ENCODE measurements at regions not wholly inside any gene's neighbourhood (a gene's known extent, or its start where the extent isn't known, plus 50 kb on each side); places are given as distances from the start of the nearest gene placed in this dataset.

DNA sequence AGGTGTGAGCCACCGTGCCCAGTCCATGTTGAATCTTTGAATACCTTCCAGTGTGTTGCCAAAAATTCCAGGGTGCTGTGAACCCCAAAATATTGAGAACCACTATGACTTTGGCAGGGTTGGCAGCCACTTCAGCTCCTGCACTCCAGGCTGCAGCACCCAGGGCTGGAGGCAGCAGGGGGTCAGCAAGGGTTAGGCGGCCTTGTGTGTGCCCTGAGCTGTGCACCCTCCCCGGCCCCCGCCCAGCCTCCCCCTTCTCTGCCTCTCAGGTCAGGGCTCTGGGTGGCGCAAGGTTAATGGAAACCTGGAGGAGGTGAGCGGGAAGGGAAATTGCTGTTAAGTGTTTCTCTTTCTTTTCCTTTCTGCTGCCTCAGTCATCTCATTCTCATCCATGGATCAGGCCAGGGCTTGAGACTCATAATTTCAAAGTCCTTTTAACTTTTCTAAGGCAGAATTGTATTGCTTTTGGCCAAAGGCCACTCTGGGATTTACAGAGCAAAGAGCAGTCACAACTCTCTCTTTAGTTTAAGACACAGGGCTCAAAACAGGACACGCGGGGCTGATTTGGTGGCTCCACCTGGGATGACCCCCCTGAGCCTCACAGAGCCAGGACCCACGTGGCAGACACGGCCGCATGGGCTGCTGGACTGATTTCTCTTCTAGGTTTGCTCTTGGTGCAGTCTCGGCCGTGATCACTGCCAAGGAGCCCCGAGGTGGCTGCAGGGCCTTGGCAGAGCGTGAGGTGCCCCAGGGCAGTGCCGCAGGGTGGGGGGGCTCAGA, 212.3 kb downstream of the PTPRU start:
- H3K27me3 ChIP-seq, result peaks cover 0 to 40% (median 31%) of the 10 kb centered on the region in 7 donors
- intact Hi-C loops (cut with DNase I), result no loop called here

GRCh38 chr1:29447368-29447767, 211.0 kb downstream of the PTPRU start:
- ATAC-seq (no peak), DNase-seq (no peak)
- Histone ChIP-seq H3K36me3 (no peaks in the 10 kb centered on the region), H3K27ac (no peak overlapping the region), H3K9me3 (no peaks in the 10 kb centered on the region), H3K4me3 (no peak overlapping the region), H3K4me1 (no peaks in the 10 kb centered on the region), H3K27me3 (peaks cover 0 to 51% (median 35%) of the 10 kb centered on the region in 7 donors)
- 77 to 81% methylated on average over 3 of the region's 3 CpGs for WGBS, 2 donors
- TF ChIP-seq, protein P1, sequence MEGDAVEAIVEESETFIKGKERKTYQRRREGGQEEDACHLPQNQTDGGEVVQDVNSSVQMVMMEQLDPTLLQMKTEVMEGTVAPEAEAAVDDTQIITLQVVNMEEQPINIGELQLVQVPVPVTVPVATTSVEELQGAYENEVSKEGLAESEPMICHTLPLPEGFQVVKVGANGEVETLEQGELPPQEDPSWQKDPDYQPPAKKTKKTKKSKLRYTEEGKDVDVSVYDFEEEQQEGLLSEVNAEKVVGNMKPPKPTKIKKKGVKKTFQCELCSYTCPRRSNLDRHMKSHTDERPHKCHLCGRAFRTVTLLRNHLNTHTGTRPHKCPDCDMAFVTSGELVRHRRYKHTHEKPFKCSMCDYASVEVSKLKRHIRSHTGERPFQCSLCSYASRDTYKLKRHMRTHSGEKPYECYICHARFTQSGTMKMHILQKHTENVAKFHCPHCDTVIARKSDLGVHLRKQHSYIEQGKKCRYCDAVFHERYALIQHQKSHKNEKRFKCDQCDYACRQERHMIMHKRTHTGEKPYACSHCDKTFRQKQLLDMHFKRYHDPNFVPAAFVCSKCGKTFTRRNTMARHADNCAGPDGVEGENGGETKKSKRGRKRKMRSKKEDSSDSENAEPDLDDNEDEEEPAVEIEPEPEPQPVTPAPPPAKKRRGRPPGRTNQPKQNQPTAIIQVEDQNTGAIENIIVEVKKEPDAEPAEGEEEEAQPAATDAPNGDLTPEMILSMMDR (IDR thresholded peaks at IDR 0.05), result no peak
- intact Hi-C loops (cut with DNase I), result no loop called here

More for the DNA sequence above, 212.3 kb downstream of the PTPRU start:
- no peaks in the 10 kb centered on the region for H3K4me1 ChIP-seq
- no peak for DNase-seq
- ATAC-seq, result no peak
- TF ChIP-seq, protein P1 (IDR thresholded peaks at IDR 0.05), result no peak
- no peak overlapping the region for H3K4me3 ChIP-seq
- H3K36me3 ChIP-seq, result no peaks in the 10 kb centered on the region
- H3K27ac ChIP-seq, result no peak overlapping the region
- 82 to 83% methylated on average over 16 of the region's 16 CpGs for WGBS, 2 donors
- H3K9me3 ChIP-seq, result no peaks in the 10 kb centered on the region

DNA sequence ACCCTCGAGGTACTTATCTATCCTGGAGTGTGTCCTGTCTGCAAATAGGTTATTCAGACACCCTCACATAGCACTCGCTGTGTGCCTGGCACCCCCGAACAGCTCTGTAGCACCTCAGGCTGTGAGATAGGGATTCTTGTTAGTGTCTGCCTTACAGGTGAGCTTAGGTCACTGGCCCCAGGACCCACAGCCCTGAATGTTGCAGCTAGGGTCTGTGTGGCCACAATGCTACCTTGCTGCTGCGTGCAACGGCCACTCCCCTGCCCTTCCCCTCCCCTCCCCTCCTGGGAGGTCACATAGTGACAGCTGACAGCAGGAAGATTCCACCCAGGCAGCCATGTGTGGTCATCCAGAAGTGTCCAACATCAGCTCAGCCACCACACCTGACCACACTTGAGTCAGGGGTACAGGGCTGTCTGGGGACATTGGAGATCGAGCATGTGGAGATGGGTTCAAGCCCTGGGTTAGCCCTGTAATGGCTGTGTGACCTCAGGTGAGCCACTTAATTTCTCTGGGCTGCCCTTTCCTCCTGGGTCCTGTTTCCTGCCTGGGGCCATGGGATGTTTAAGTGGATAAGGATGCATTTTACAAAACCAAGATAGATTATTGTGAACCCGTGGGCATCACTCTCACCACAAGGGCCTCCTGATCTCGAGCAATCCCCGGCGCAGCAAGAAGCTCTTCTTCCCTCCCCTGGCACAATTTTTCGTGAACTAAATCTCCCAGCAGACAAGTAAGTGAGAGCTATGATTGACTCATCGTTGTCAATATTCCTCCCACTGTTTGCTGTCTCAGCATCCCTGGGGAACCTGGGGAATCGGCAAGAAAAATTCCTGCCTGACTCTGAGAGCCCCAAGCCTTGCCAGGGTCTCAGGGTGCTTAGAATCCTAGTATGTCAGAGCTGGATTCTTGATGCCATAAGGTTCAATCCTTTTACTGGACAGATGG, 208.7 kb downstream of the PTPRU start:
- Histone ChIP-seq H3K4me3 (no peak overlapping the region), H3K9me3 (no peaks in the 10 kb centered on the region), H3K4me1 (no peaks in the 10 kb centered on the region), H3K27me3 (peaks cover 0 to 67% (median 51%) of the 10 kb centered on the region in 7 donors), H3K27ac (no peak overlapping the region), H3K36me3 (no peaks in the 10 kb centered on the region)
- ATAC-seq (no peak), DNase-seq (no peak)
- intact Hi-C loops (cut with DNase I), result no loop called here
- TF ChIP-seq, protein P1 (IDR thresholded peaks at IDR 0.05), result no peak
- WGBS, 2 donors, result 55 to 58% methylated on average over 13 of the region's 13 CpGs

DNA sequence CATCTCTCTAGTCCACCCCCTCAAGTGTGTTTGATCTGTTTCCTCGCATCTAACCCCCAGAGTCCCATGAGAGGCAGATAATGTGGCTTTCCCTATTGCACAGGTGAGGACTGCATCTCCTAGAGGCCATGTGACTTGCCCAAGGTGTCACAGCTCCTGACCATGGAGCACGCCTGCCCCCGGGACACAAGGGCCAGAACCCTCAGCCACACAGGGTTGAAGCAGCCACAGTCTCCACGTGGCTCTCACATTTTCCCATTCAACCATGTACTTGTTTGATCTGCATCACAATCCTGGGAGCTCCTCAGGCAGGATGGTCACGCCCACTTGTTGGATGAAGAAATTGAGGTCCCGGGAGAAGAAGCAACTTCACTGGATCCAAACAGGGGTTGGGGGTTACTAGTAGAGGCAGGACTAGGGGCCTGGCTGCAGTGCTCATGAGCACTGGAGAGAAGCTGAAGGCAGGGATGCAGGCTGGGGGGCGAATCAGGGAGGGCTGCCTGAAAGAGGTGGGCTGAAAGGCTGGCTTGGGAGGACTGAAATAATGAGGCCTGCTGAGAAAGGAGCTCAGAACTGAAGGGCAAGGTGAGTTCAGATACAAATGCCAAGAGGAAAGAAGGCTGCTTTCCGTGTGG, 207.9 kb downstream of the PTPRU start:
- intact Hi-C loops (cut with DNase I), result no loop called here
- H3K4me1 ChIP-seq, result no peaks in the 10 kb centered on the region
- TF ChIP-seq, protein P1 (IDR thresholded peaks at IDR 0.05), result no peak
- ATAC-seq (no peak), DNase-seq (no peak)
- no peaks in the 10 kb centered on the region for H3K36me3 ChIP-seq
- 63 to 68% methylated on average over 8 of the region's 8 CpGs for WGBS, 2 donors
- H3K4me3 ChIP-seq, result no peak overlapping the region
- no peak overlapping the region for H3K27ac ChIP-seq
- H3K27me3 ChIP-seq, result peaks cover 0 to 73% (median 55%) of the 10 kb centered on the region in 7 donors
- no peaks in the 10 kb centered on the region for H3K9me3 ChIP-seq

All from heart right ventricle (tissue), 16 donors.